Progenitor cell of endocrine pancreas (in vitro differentiated cells): ENCODE measurements at regions not wholly inside any gene's neighbourhood (a gene's known extent, or its start where the extent isn't known, plus 50 kb on each side); places are given as distances from the start of the nearest gene placed in this dataset.

ENCODE experiments used
- DNase-seq: peaks from one replicate; pipeline ENCODE4 v3.0.0; 2021; ENCODE audit warnings: low spot score; ENCODE audit not compliant: unreplicated experiment
- H3K27ac Mint-ChIP-seq: 2 replicates; pipeline ENCODE4 v1.8.0; 2021; ENCODE audit warnings: mild to moderate bottlenecking, moderate library complexity, mixed read lengths
- H3K27me3 Mint-ChIP-seq: 2 replicates; pipeline ENCODE4 v1.8.0; 2021; ENCODE audit warnings: mixed read lengths
- H3K36me3 Mint-ChIP-seq: 2 replicates; pipeline ENCODE4 v1.8.0; 2022; ENCODE audit warnings: mixed read lengths; ENCODE audit not compliant: insufficient read depth
- H3K4me1 Mint-ChIP-seq: 2 replicates; pipeline ENCODE4 v1.8.0; 2021; ENCODE audit warnings: low read depth, mixed read lengths
- H3K4me3 Mint-ChIP-seq: 2 replicates; pipeline ENCODE4 v1.8.0; 2021; ENCODE audit warnings: low read depth, mild to moderate bottlenecking, moderate library complexity, mixed read lengths
- H3K9me3 Mint-ChIP-seq: 2 replicates; pipeline ENCODE4 v1.8.0; 2021; ENCODE audit warnings: low read depth, mixed read lengths
- TF ChIP-seq, protein P1 (sequence below): fragments of 200-600 bp; sonication (generic); IDR thresholded peaks from one replicate; pipeline ENCODE4 v1.5.0; 2021; ENCODE audit warnings: antibody characterized with exemption, mild to moderate bottlenecking; ENCODE audit not compliant: unreplicated experiment

DNA sequence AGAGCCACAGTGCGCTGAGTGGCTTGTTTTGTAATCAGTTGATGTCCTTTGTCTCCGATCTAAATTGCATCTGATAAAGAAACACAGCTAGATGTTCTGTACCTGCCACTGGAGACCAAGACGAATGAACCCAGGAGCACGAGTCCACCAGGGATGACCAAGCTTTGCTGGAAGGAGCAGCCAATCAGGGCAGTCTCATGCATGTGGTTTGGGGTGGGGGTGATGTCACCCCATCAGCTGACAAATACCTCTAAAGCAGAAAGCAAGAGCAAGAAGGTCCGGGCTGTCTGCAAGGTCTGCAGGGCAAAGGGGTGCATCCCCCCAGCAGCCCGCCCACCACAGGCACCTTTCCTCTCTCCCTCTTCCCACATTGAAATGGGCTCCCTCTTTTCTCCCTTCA, 653.8 kb downstream of the AJAP1 start:
- Mint-ChIP-seq H3K4me1 (peaks cover 10% of the 10 kb centered on the region), H3K4me3 (no peak overlapping the region), H3K27ac (no peak overlapping the region), H3K27me3 (peaks cover 16% of the 10 kb centered on the region), H3K36me3 (no peaks in the 10 kb centered on the region), H3K9me3 (no peaks in the 10 kb centered on the region)
- DNase-seq: no peak
- TF ChIP-seq, protein P1, sequence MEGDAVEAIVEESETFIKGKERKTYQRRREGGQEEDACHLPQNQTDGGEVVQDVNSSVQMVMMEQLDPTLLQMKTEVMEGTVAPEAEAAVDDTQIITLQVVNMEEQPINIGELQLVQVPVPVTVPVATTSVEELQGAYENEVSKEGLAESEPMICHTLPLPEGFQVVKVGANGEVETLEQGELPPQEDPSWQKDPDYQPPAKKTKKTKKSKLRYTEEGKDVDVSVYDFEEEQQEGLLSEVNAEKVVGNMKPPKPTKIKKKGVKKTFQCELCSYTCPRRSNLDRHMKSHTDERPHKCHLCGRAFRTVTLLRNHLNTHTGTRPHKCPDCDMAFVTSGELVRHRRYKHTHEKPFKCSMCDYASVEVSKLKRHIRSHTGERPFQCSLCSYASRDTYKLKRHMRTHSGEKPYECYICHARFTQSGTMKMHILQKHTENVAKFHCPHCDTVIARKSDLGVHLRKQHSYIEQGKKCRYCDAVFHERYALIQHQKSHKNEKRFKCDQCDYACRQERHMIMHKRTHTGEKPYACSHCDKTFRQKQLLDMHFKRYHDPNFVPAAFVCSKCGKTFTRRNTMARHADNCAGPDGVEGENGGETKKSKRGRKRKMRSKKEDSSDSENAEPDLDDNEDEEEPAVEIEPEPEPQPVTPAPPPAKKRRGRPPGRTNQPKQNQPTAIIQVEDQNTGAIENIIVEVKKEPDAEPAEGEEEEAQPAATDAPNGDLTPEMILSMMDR: no peak

DNA sequence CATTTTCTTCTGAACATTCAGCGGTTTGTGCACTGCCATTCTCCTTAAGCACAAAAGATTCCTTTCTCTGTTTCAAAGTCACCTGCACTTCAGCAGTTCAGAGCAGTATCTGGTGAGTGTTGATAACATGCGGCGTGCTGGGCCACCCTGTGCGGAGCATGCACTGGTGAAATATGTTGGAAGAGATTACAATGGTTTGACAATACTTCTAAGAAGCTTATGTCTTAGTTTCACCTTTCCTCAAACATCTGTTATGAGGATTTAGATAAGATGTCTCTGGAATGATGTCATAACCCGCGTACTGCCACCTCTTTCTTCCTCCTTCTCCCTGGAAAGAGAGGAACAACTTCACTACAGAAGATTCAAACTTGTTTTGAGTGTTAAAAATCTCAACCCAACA, 650.3 kb downstream of the AJAP1 start:
- no peak for DNase-seq
- Mint-ChIP-seq H3K27ac (no peak overlapping the region), H3K4me1 (peaks cover 10% of the 10 kb centered on the region), H3K36me3 (no peaks in the 10 kb centered on the region), H3K27me3 (peaks cover 6% of the 10 kb centered on the region), H3K4me3 (no peak overlapping the region), H3K9me3 (no peaks in the 10 kb centered on the region)
- TF ChIP-seq, protein P1: no peak

DNA sequence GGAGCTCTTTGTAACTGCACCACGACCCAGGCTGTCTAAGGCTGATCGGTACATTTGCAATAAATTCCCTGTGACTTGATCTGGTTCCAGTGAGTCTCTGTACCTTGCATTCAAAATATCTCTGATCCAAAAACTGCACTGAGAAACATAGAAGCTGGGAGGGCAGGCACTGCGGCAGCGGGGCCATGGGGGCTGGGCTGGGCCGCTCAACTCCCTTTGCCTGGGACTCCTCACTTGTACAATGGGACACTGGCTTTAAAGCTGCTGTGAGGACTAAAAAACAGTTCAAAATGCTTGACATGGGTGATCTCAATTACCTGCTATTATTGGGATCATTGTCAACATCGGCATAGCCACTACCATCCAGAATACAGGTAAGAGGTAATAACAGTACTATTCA, 644.0 kb downstream of the AJAP1 start:
- no peak for DNase-seq
- H3K36me3 Mint-ChIP-seq: no peaks in the 10 kb centered on the region
- no peak overlapping the region for H3K27ac Mint-ChIP-seq
- peaks cover 3% of the 10 kb centered on the region for H3K4me1 Mint-ChIP-seq
- H3K9me3 Mint-ChIP-seq: no peaks in the 10 kb centered on the region
- TF ChIP-seq, protein P1: no peak
- H3K4me3 Mint-ChIP-seq: no peak overlapping the region
- peaks cover 18% of the 10 kb centered on the region for H3K27me3 Mint-ChIP-seq

DNA sequence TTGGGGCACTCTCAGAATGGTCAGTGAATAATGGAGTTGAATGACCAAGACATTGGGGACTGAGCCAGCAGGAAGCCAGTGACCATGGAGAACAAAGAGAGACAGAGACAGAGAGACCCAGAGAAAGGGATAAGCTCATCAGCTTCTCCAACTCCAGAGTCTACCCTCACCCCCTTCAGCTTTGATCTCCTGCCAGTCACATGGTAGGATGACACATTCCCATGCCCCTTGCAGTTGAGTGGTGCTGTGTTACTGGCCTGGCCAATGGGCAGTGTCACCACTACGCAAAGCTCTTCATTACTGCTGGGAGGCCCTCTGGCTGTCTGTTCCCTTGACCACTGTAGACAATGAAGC, 643.5 kb downstream of the AJAP1 start:
- Mint-ChIP-seq H3K4me3 (no peak overlapping the region), H3K36me3 (no peaks in the 10 kb centered on the region), H3K9me3 (no peaks in the 10 kb centered on the region), H3K4me1 (peaks cover 3% of the 10 kb centered on the region), H3K27ac (no peak overlapping the region), H3K27me3 (peaks cover 18% of the 10 kb centered on the region)
- no peak for DNase-seq
- TF ChIP-seq, protein P1: no peak

DNA sequence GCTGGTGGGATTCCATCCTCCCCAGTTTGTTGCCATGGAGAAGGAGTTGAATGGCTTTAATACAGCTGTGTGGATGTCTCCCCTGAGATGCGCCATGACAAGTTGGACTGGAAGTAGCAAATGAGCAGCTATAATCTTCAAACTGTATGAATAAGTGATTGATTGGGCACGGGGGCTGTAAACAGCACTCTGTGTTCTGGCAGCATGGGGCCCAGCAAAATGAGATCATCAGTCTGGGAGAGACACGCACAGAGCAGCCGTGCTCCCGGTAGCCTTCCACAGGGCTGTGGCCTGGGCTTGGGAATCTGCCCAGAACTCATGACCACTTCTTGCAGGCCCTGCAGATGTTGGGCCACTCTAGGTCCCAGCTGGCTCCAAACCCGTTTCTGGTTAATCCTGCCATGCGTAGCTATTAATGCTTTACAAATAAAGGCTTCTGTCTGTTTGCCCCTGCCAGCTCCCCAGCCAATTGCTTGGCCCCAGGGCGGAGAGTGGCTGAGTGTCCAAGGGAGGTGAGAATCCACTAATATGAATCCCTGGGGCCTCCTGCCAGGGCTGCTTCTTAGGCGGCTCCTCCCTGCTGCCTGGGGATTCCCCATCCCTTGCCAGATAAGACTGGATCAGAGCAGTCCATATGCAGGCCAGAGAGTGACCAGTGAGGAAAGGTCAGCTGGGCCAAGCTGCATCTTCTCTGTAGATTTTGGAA, 642.9 kb downstream of the AJAP1 start:
- no peak overlapping the region for H3K27ac Mint-ChIP-seq
- TF ChIP-seq, protein P1: no peak
- peaks cover 3% of the 10 kb centered on the region for H3K4me1 Mint-ChIP-seq
- no peaks in the 10 kb centered on the region for H3K9me3 Mint-ChIP-seq
- H3K36me3 Mint-ChIP-seq: no peaks in the 10 kb centered on the region
- peaks cover 17% of the 10 kb centered on the region for H3K27me3 Mint-ChIP-seq
- no peak overlapping the region for H3K4me3 Mint-ChIP-seq
- no peak for DNase-seq
